ENCODE measurements at regions not wholly inside any gene's neighbourhood (a gene's known extent, or its start where the extent isn't known, plus 50 kb on each side); places are given as distances from the start of the nearest gene placed in this dataset.
"Not testable (repeated sequence)": the region's sequence is repeated elsewhere in the genome, so short reads cannot be mapped to it uniquely, and the experiment has no call there.

- H3K27ac Mint-ChIP-seq; H3K36me3 Mint-ChIP-seq (ENCODE audit: low read depth); H3K4me1 Mint-ChIP-seq (ENCODE audit: low read depth); H3K4me3 Mint-ChIP-seq; H3K9me3 Mint-ChIP-seq: not testable (repeated sequence)
- H3K27me3 Mint-ChIP-seq (ENCODE audit: low read depth): peaks cover 28% of the 10 kb centered on the region
Observed at GRCh38 chr6:44017307-44017706, 109.9 kb downstream of the MRPL14 start.

GRCh38 chr6:44016131-44016870 lies 111.0 kb downstream of the MRPL14 start:
- Mint-ChIP-seq H3K36me3 (ENCODE audit: low read depth) (no peaks in the 10 kb centered on the region), H3K4me1 (ENCODE audit: low read depth) (no peaks in the 10 kb centered on the region), H3K27me3 (ENCODE audit: low read depth) (peaks cover 33% of the 10 kb centered on the region), H3K9me3 (no peaks in the 10 kb centered on the region), H3K27ac (no peak overlapping the region), H3K4me3 (no peak overlapping the region)

DNA sequence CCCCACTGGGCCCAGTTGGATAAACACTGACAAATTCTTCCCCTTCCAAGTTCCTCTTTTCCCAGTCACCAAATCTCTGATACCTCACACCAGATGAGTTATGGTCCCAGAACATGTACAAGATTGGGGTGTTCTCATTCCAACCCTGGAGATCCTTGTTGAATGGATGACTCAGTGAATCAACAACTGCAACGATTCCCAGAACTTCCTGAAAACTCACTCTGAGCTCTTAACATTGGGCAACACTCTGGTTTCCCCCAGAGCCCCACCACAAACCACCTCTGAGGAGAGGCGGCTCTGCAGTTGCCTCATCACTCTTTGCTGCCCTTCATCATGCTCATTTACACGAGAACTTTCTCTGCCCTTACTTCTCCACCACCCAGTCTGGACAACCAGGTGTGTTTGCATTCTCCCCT lies 115.2 kb downstream of the MRPL14 start:
- no peak overlapping the region for H3K4me3 Mint-ChIP-seq
- H3K36me3 Mint-ChIP-seq (ENCODE audit: low read depth): no peaks in the 10 kb centered on the region
- peaks cover 39% of the 10 kb centered on the region for H3K27me3 Mint-ChIP-seq (ENCODE audit: low read depth)
- no peaks in the 10 kb centered on the region for H3K9me3 Mint-ChIP-seq
- no peak overlapping the region for H3K27ac Mint-ChIP-seq
- H3K4me1 Mint-ChIP-seq (ENCODE audit: low read depth): no peaks in the 10 kb centered on the region

DNA sequence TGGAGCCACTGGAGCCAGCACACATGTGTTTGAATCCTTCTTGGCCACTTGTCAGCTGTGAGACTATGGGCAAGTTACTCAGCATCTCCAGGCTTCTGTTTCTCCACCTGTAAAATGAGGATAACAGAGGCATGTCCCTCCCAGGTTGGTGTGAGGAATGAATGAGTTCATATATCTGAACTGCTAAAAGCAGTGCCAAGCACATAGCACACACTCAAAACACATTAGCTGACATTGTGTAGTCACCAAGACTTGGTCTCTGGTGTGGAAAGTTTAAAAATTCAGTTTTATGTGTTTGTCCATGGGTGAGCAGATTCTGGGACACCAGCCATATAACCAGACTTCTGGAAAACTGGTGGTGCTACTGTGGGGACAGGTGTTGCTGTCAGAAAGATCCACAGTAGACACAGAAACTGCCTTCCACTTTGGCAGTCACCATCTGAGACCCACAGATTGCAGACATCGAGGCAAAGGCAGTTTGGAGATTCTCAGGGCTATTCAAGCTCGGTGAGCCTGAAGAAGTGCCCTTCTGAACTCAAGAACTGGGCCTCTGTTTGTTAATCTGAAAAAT lies 115.8 kb downstream of the MRPL14 start:
- Mint-ChIP-seq H3K36me3 (ENCODE audit: low read depth) (no peaks in the 10 kb centered on the region), H3K27me3 (ENCODE audit: low read depth) (peaks cover 39% of the 10 kb centered on the region), H3K9me3 (no peaks in the 10 kb centered on the region), H3K4me3 (no peak overlapping the region), H3K4me1 (ENCODE audit: low read depth) (no peaks in the 10 kb centered on the region), H3K27ac (no peak overlapping the region)

DNA sequence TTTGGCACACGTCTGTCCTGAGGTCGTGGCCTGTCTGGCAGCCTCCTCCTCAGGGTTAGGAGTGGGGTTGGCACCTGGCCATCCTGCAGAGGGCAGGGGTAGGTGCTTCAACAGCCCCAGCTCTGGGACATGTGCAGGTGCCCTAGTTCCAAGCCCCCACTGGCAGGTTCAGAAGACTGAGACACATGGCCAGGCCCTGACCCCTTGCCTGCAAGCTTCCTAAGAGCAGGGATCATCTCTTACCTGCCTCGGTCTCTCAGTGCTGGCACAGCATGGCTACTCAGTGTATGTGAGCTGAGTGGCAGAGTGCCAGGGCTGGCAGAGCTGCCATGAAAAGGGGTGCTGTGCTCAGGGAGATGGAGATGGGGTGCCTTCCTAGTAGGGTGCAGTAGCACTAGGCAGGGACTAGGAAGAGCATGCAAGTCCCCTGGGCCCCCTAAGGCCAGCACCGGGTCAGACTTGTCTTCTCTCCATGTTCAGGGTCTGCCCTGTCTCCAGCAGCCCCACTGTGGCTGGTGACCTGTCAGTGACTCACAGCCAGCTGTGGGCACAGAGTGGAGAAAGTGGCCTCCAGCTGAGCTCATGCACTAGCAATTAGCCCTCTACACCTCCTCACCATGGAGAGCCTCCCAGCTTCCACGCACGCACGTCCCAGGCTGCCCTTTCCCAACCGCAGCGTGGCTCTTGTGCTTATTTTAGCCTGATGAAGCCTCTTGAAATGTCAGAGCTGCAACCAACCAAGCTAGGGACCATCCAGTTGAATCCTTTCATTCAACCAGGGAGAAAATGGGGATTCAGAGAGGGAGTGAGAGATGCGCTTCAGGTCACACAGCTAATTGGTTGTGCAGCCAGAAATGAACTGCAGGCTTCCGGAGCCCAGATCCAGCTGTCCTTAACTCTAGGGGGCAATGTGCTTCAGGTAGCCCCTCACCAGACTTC lies 116.6 kb downstream of the MRPL14 start:
- no peaks in the 10 kb centered on the region for H3K9me3 Mint-ChIP-seq
- peaks cover 42% of the 10 kb centered on the region for H3K27me3 Mint-ChIP-seq (ENCODE audit: low read depth)
- H3K4me1 Mint-ChIP-seq (ENCODE audit: low read depth): no peaks in the 10 kb centered on the region
- no peaks in the 10 kb centered on the region for H3K36me3 Mint-ChIP-seq (ENCODE audit: low read depth)
- no peak overlapping the region for H3K27ac Mint-ChIP-seq
- no peak overlapping the region for H3K4me3 Mint-ChIP-seq

DNA sequence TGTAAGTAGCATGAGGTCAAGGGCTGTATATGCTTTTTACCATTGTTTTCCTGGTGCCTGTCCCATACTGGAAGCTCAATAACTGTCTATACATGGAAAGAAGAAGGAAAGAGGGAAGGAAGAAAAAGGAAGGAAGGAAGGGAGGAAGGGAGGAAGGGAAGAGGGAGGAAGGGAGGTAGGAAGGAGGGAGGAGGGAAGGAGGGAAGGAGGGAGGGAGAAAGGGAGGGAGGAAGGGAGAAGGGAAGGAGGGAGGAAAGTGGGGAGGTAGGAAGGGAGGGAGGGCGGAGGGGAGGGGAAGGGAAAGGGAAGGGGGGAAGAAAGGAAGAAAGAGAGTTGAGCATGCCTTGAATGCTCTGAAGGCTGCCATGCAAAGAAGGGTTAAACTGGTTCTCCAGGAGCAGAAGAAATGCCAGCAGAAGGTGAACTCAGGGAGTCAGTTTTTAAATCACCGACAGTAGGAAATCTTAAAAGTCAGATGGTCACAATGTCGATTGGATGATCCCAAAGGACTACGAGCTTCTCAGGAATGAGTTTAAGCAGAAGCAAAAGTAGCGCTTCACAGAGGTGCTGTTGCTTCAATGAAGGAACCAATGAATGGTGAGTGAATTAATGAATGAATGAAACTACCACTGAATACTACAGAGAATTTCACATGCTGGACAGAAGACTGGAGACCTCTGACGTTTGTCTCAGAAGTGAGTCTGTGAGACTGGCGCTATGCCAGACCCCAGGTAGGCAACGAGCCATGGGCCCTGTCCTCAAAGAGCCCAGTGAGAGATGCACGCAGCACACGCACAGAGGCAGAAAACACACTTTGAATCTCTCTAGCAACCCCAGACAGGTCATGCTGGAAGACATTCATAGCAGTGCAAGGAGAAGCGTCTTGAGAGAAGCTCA lies 117.6 kb downstream of the MRPL14 start:
- no peaks in the 10 kb centered on the region for H3K36me3 Mint-ChIP-seq (ENCODE audit: low read depth)
- H3K27me3 Mint-ChIP-seq (ENCODE audit: low read depth): peaks cover 49% of the 10 kb centered on the region
- peaks cover 2% of the 10 kb centered on the region for H3K4me1 Mint-ChIP-seq (ENCODE audit: low read depth)
- no peaks in the 10 kb centered on the region for H3K9me3 Mint-ChIP-seq
- no peak overlapping the region for H3K27ac Mint-ChIP-seq
- no peak overlapping the region for H3K4me3 Mint-ChIP-seq

DNA sequence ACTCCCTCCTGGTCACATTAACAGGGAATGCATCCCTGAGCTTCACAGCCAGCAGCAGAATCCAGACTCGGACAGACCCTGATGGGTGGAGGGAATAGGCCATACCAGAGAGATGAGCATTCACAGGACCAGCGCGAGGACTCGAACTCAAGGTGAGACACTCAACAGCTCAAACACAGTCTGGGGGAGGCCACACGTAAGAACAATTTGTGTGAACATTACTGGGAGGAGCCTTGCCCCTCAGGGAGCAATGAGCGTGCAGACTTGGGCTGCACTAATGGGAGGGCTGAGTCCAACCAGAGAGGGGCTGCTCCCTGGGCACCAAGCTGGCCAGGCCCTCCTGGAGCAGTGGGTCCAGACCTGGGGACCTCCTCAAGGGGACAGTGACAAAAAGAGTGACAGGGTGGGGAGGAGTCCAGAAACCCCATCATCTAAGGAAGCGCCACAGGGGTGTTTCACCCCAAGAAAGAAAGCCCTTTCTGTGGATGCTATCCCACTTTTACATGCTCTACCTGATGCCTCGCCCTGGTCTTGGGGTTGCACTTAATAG lies 118.4 kb downstream of the MRPL14 start:
- Mint-ChIP-seq H3K9me3 (no peaks in the 10 kb centered on the region), H3K36me3 (ENCODE audit: low read depth) (no peaks in the 10 kb centered on the region)

GRCh38 chr6:44007818-44008621 lies 119.2 kb downstream of the MRPL14 start:
- peaks cover 2% of the 10 kb centered on the region for H3K4me1 Mint-ChIP-seq (ENCODE audit: low read depth)
- H3K36me3 Mint-ChIP-seq (ENCODE audit: low read depth): no peaks in the 10 kb centered on the region
- peaks cover 52% of the 10 kb centered on the region for H3K27me3 Mint-ChIP-seq (ENCODE audit: low read depth)
- H3K27ac Mint-ChIP-seq: no peak overlapping the region
- no peak overlapping the region for H3K4me3 Mint-ChIP-seq
- no peaks in the 10 kb centered on the region for H3K9me3 Mint-ChIP-seq

More for the DNA sequence above, 118.4 kb downstream of the MRPL14 start:
- no peak overlapping the region for H3K27ac Mint-ChIP-seq
- H3K4me3 Mint-ChIP-seq: no peak overlapping the region
- peaks cover 51% of the 10 kb centered on the region for H3K27me3 Mint-ChIP-seq (ENCODE audit: low read depth)
- H3K4me1 Mint-ChIP-seq (ENCODE audit: low read depth): peaks cover 2% of the 10 kb centered on the region

DNA sequence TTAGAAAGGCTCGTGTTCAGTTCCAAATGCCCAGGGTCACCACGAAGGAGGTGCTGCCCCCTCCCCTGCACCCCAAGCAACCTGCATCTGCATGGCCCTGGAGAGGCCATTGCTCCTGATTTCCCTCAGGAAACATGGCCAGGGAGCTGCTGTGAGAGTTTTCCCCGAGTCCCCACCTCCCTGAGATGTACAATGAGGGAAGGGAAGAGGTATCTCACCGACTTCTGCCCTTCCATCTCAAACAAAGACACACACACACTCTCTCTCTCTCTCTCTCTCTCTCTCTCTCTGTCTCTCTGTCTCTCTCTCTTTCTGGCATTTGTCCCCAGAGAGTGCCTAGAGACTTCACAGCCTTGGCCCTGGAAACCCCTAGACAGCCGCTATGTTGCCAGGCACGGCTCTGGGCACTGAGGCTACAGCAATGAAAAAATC lies 120.4 kb downstream of the MRPL14 start:
- Mint-ChIP-seq H3K27me3 (ENCODE audit: low read depth) (peaks cover 54% of the 10 kb centered on the region), H3K27ac (no peak overlapping the region), H3K4me1 (ENCODE audit: low read depth) (peaks cover 2% of the 10 kb centered on the region), H3K9me3 (no peaks in the 10 kb centered on the region), H3K4me3 (no peak overlapping the region), H3K36me3 (ENCODE audit: low read depth) (no peaks in the 10 kb centered on the region)

GRCh38 chr6:44006123-44006871 lies 121.0 kb downstream of the MRPL14 start:
- no peaks in the 10 kb centered on the region for H3K36me3 Mint-ChIP-seq (ENCODE audit: low read depth)
- H3K27me3 Mint-ChIP-seq (ENCODE audit: low read depth): peaks cover 58% of the 10 kb centered on the region
- H3K9me3 Mint-ChIP-seq: no peaks in the 10 kb centered on the region
- H3K4me3 Mint-ChIP-seq: no peak overlapping the region
- H3K4me1 Mint-ChIP-seq (ENCODE audit: low read depth): peaks cover 2% of the 10 kb centered on the region
- H3K27ac Mint-ChIP-seq: no peak overlapping the region

GRCh38 chr6:44005507-44005903 lies 121.7 kb downstream of the MRPL14 start:
- peaks cover 62% of the 10 kb centered on the region for H3K27me3 Mint-ChIP-seq (ENCODE audit: low read depth)
- H3K4me3 Mint-ChIP-seq: no peak overlapping the region
- no peak overlapping the region for H3K27ac Mint-ChIP-seq
- H3K9me3 Mint-ChIP-seq: no peaks in the 10 kb centered on the region
- no peaks in the 10 kb centered on the region for H3K36me3 Mint-ChIP-seq (ENCODE audit: low read depth)
- peaks cover 6% of the 10 kb centered on the region for H3K4me1 Mint-ChIP-seq (ENCODE audit: low read depth)

DNA sequence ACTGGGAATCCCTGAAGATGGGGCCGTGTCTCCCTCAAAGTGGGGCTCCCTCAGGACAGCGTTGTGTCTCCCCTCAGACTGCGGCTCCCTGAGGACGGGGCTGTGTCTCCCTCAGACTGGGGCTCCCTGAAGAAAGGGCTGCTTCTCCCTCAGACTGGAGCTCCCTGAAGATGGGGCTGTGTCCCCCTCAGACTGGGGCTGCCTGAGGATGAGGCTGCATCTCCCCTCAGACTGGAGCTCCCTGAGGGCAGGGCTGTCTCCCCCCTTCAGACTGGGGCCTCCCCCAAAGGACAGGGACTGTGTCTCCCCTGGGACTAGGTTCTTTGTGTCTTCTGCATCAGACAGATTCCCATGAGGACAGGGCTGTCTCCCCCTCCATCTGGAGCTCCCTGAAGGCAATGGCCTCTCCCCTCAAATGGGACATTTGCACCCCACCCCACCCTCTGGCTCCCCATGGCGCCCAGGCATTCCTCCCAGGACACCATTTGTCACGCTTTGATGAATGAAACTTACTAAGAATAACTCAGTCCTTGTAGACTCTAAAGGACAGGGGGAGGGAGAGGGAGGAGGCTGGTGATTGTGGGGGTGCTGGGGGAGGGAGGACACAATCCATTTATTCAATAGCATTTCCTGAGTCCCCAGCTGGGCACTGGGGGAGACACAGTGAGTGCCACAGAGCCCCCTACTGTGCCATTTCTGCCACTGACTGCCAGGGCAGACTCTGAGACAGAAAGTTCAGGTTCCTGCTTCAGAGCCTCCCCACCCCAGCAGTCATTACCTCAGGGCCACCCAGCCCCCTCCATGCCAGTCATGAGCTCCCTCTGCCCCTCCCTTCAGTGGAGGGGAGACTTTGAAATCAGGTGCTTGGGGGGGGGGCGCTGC lies 122.4 kb downstream of the MRPL14 start:
- Mint-ChIP-seq H3K27me3 (ENCODE audit: low read depth) (peaks cover 65% of the 10 kb centered on the region), H3K4me1 (ENCODE audit: low read depth) (peaks cover 11% of the 10 kb centered on the region), H3K9me3 (no peaks in the 10 kb centered on the region), H3K4me3 (no peak overlapping the region), H3K36me3 (ENCODE audit: low read depth) (no peaks in the 10 kb centered on the region), H3K27ac (no peak overlapping the region)

All from T-helper 1 cell treated with Interleukin-12 subunit alpha and Interleukin-12 subunit beta and Interleukin-4 antibody, amounts not matched to agents 30 μg/mL and 1 μg/mL, for 36 hours (primary cell).